ENCODE measurements at regions not wholly inside any gene's neighbourhood (a gene's known extent, or its start where the extent isn't known, plus 50 kb on each side); places are given as distances from the start of the nearest gene placed in this dataset.

- no peak overlapping the region for H3K9ac ChIP-seq (ENCODE audit: low read length)
- H3K79me2 ChIP-seq (ENCODE audit: insufficient read depth, low read length) = no peaks in the 10 kb centered on the region
- H3F3A ChIP-seq (ENCODE audit: insufficient read depth) = no peaks in the 10 kb centered on the region
- H3K4me2 ChIP-seq (ENCODE audit: low read depth, low read length, poor library complexity, severe bottlenecking) = no peak overlapping the region
- TF ChIP-seq, protein P1, sequence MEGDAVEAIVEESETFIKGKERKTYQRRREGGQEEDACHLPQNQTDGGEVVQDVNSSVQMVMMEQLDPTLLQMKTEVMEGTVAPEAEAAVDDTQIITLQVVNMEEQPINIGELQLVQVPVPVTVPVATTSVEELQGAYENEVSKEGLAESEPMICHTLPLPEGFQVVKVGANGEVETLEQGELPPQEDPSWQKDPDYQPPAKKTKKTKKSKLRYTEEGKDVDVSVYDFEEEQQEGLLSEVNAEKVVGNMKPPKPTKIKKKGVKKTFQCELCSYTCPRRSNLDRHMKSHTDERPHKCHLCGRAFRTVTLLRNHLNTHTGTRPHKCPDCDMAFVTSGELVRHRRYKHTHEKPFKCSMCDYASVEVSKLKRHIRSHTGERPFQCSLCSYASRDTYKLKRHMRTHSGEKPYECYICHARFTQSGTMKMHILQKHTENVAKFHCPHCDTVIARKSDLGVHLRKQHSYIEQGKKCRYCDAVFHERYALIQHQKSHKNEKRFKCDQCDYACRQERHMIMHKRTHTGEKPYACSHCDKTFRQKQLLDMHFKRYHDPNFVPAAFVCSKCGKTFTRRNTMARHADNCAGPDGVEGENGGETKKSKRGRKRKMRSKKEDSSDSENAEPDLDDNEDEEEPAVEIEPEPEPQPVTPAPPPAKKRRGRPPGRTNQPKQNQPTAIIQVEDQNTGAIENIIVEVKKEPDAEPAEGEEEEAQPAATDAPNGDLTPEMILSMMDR (IDR thresholded peaks at IDR 0.05; ENCODE audit: insufficient read depth, low read length, poor library complexity, severe bottlenecking) = no peak
- no peak for TF ChIP-seq EZH2phosphoT487 (conservative IDR thresholded peaks at IDR 0.05; ENCODE audit: low read length)
- no peaks in the 10 kb centered on the region for H3K9me2 ChIP-seq (replicated peaks; ENCODE audit: insufficient read depth, low read length)
- H3K4me3 ChIP-seq (ENCODE audit: insufficient read depth, low read length, poor library complexity, severe bottlenecking) = no peak overlapping the region
- H3K27me3 ChIP-seq (ENCODE audit: low read length) = no peaks in the 10 kb centered on the region
- H3K9me3 ChIP-seq (ENCODE audit: insufficient read depth, low read length) = no peaks in the 10 kb centered on the region
- no peaks in the 10 kb centered on the region for H4K20me1 ChIP-seq (ENCODE audit: low read depth, low read length)
- H3K27ac ChIP-seq (ENCODE audit: low read depth, low read length) = no peak overlapping the region
- H2AFZ ChIP-seq (ENCODE audit: low read depth, low read length, severe bottlenecking) = no peak overlapping the region
- H3K36me3 ChIP-seq (ENCODE audit: low read length) = no peaks in the 10 kb centered on the region
Measured at GRCh38 chr12:125804660-125805059, 739.4 kb downstream of the AACS start.

DNA sequence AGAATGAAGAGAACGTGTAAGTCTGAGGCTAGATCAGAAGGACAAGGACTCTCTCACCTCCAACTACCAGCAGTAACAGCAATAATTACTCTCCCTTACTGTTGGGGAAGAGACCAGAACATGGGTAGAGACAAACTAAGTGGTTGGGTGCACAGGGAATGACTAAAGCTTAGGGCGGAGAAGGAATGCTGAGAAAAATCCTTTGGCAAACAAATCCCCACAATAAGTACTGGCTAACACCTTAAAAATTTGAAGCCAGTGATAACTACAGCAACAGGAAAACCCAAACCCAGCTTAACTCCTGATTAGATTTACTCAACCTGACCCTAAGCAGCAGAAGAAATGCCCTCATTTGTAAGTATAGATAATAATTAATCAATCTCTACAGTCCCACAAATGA lies 759.0 kb downstream of the AACS start:
- Histone ChIP-seq H3K9me3 (ENCODE audit: insufficient read depth, low read length) (no peaks in the 10 kb centered on the region), H3K27me3 (ENCODE audit: low read length) (0 out of 2 replicates have a peak, but pooled peaks cover 3% of the 10 kb centered on the region), H3K36me3 (ENCODE audit: low read length) (no peaks in the 10 kb centered on the region), H3F3A (ENCODE audit: insufficient read depth) (no peaks in the 10 kb centered on the region), H2AFZ (ENCODE audit: low read depth, low read length, severe bottlenecking) (no peak overlapping the region), H3K9ac (ENCODE audit: low read length) (no peak overlapping the region), H3K79me2 (ENCODE audit: insufficient read depth, low read length) (no peaks in the 10 kb centered on the region), H3K4me3 (ENCODE audit: insufficient read depth, low read length, poor library complexity, severe bottlenecking) (no peak overlapping the region), H3K4me2 (ENCODE audit: low read depth, low read length, poor library complexity, severe bottlenecking) (no peak overlapping the region), H4K20me1 (ENCODE audit: low read depth, low read length) (no peaks in the 10 kb centered on the region), H3K9me2 (replicated peaks; ENCODE audit: insufficient read depth, low read length) (no peaks in the 10 kb centered on the region), H3K27ac (ENCODE audit: low read depth, low read length) (no peak overlapping the region)
- TF ChIP-seq EZH2phosphoT487 (conservative IDR thresholded peaks at IDR 0.05; ENCODE audit: low read length) = no peak
- TF ChIP-seq, protein P1 (IDR thresholded peaks at IDR 0.05; ENCODE audit: insufficient read depth, low read length, poor library complexity, severe bottlenecking) = no peak

GRCh38 chr12:125835852-125836251 lies 770.6 kb downstream of the AACS start:
- no peaks in the 10 kb centered on the region for H3F3A ChIP-seq (ENCODE audit: insufficient read depth)
- H3K4me2 ChIP-seq (ENCODE audit: low read depth, low read length, poor library complexity, severe bottlenecking) = no peak overlapping the region
- H3K9me3 ChIP-seq (ENCODE audit: insufficient read depth, low read length) = no peaks in the 10 kb centered on the region
- TF ChIP-seq, protein P1 (IDR thresholded peaks at IDR 0.05; ENCODE audit: insufficient read depth, low read length, poor library complexity, severe bottlenecking) = no peak
- TF ChIP-seq EZH2phosphoT487 (conservative IDR thresholded peaks at IDR 0.05; ENCODE audit: low read length) = no peak
- no peak overlapping the region for H2AFZ ChIP-seq (ENCODE audit: low read depth, low read length, severe bottlenecking)
- no peak overlapping the region for H3K4me3 ChIP-seq (ENCODE audit: insufficient read depth, low read length, poor library complexity, severe bottlenecking)
- no peaks in the 10 kb centered on the region for H4K20me1 ChIP-seq (ENCODE audit: low read depth, low read length)
- no peak overlapping the region for H3K27ac ChIP-seq (ENCODE audit: low read depth, low read length)
- H3K36me3 ChIP-seq (ENCODE audit: low read length) = no peaks in the 10 kb centered on the region
- H3K79me2 ChIP-seq (ENCODE audit: insufficient read depth, low read length) = no peaks in the 10 kb centered on the region
- no peaks in the 10 kb centered on the region for H3K9me2 ChIP-seq (replicated peaks; ENCODE audit: insufficient read depth, low read length)
- H3K9ac ChIP-seq (ENCODE audit: low read length) = no peak overlapping the region
- no peaks in the 10 kb centered on the region for H3K27me3 ChIP-seq (ENCODE audit: low read length)
